H9 (cell line): ENCODE measurements at regions not wholly inside any gene's neighbourhood (a gene's known extent, or its start where the extent isn't known, plus 50 kb on each side); places are given as distances from the start of the nearest gene placed in this dataset.

Source experiments
- DNase-seq: peaks from one replicate; pipeline ENCODE4 v3.0.0-alpha.2; 2017
- H2AFZ ChIP-seq: one replicate; pipeline ENCODE4 v1.6.1; 2013; ENCODE audit warnings: mild to moderate bottlenecking, low read length, control low read depth, moderate library complexity
- H2AK5ac ChIP-seq: 2 replicates; pipeline ENCODE4 v1.6.1; 2013; ENCODE audit warnings: low read length, control low read depth, mixed read lengths; ENCODE audit not compliant: insufficient read length
- H2BK120ac ChIP-seq: one replicate; pipeline ENCODE4 v1.6.1; 2013; ENCODE audit warnings: low read depth, mild to moderate bottlenecking, low read length, control low read depth, inconsistent platforms; ENCODE audit not compliant: poor library complexity, severe bottlenecking
- H2BK12ac ChIP-seq: 2 replicates; pipeline ENCODE4 v1.6.1; 2013; ENCODE audit warnings: low read length, control low read depth, mixed read lengths, low read depth; ENCODE audit not compliant: insufficient read length
- H2BK15ac ChIP-seq: 2 replicates; pipeline ENCODE4 v1.6.1; 2013; ENCODE audit warnings: low read depth, low read length, control low read depth
- H2BK20ac ChIP-seq: one replicate; pipeline ENCODE4 v1.6.1; 2013; ENCODE audit warnings: low read depth, mild to moderate bottlenecking, low read length, control low read depth, inconsistent platforms; ENCODE audit not compliant: poor library complexity, severe bottlenecking
- H2BK5ac ChIP-seq: 2 replicates; pipeline ENCODE4 v1.6.1; 2013; ENCODE audit warnings: low read length, control low read depth, mixed read lengths; ENCODE audit not compliant: insufficient read length
- H3K14ac ChIP-seq: 2 replicates; pipeline ENCODE4 v1.6.1; 2013; ENCODE audit warnings: low read length, control low read depth; ENCODE audit not compliant: insufficient read depth
- H3K18ac ChIP-seq: 2 replicates; pipeline ENCODE4 v1.6.1; 2013; ENCODE audit warnings: low read depth, mild to moderate bottlenecking, mixed read lengths, low read length, control low read depth; ENCODE audit not compliant: insufficient read length
- H3K23ac ChIP-seq: 2 replicates; pipeline ENCODE4 v1.6.1; 2013; ENCODE audit warnings: low read length, control low read depth, mixed read lengths, low read depth; ENCODE audit not compliant: insufficient read length
- H3K23me2 ChIP-seq: 2 replicates; pipeline ENCODE4 v1.6.1; 2013; ENCODE audit warnings: low read depth, mild to moderate bottlenecking, mixed read lengths, low read length, control low read depth; ENCODE audit not compliant: insufficient read length, poor library complexity, severe bottlenecking
- H3K27ac ChIP-seq: 2 replicates; pipeline ENCODE4 v1.5.1; 2013; ENCODE audit warnings: low read length, control low read depth, mixed read lengths, low read depth; ENCODE audit not compliant: insufficient read length
- H3K27me3 ChIP-seq: 2 replicates; pipeline ENCODE4 v1.6.1; 2013; ENCODE audit warnings: low read length, control low read depth, inconsistent platforms; ENCODE audit not compliant: insufficient read depth
- H3K4ac ChIP-seq: 2 replicates; pipeline ENCODE4 v1.6.1; 2013; ENCODE audit warnings: low read depth, mild to moderate bottlenecking, control low read depth, inconsistent platforms, low read length, moderate library complexity
- H3K4me1 ChIP-seq: 2 replicates; pipeline ENCODE4 v1.6.1; 2013; ENCODE audit warnings: low read length, control low read depth, inconsistent platforms; ENCODE audit not compliant: insufficient read depth
- H3K4me2 ChIP-seq: 2 replicates; pipeline ENCODE4 v1.6.1; 2013; ENCODE audit warnings: low read length, control low read depth, mixed read lengths; ENCODE audit not compliant: insufficient read length, insufficient read depth
- H3K56ac ChIP-seq: 2 replicates; pipeline ENCODE4 v1.6.1; 2013; ENCODE audit warnings: low read depth, mild to moderate bottlenecking, mixed read lengths, low read length, control low read depth; ENCODE audit not compliant: insufficient read length
- H3K79me1 ChIP-seq: 2 replicates; pipeline ENCODE4 v1.6.1; 2013; ENCODE audit warnings: low read depth, mild to moderate bottlenecking, moderate library complexity, low read length, control low read depth, inconsistent platforms; ENCODE audit not compliant: insufficient read depth, poor library complexity, severe bottlenecking
- H3K79me2 ChIP-seq: 2 replicates; pipeline ENCODE4 v1.6.1; 2013; ENCODE audit warnings: low read length, control low read depth, inconsistent platforms; ENCODE audit not compliant: insufficient read depth
- H3K9ac ChIP-seq: 2 replicates; pipeline ENCODE4 v1.6.1; 2013; ENCODE audit warnings: low read length, control low read depth, mixed read lengths; ENCODE audit not compliant: insufficient read length; ENCODE audit errors: extremely low read depth
- H3K9me3 ChIP-seq: one replicate; pipeline ENCODE4 v1.6.1; 2013; ENCODE audit warnings: low read depth, low read length, inconsistent platforms; ENCODE audit not compliant: control insufficient read depth
- H3T11ph ChIP-seq: one replicate; pipeline ENCODE4 v1.6.1; 2013; ENCODE audit warnings: mild to moderate bottlenecking, low read length, control low read depth, inconsistent platforms
- H4K20me1 ChIP-seq: one replicate; pipeline ENCODE4 v1.6.1; 2013; ENCODE audit not compliant: control insufficient read depth, insufficient read length, insufficient read depth
- H4K5ac ChIP-seq: 2 replicates; pipeline ENCODE4 v1.6.1; 2013; ENCODE audit warnings: low read depth, mild to moderate bottlenecking, mixed read lengths, low read length, control low read depth; ENCODE audit not compliant: insufficient read length
- H4K8ac ChIP-seq: replicated peaks from 2 replicates; pipeline ENCODE4 v1.6.1; 2013; ENCODE audit warnings: low read length, control low read depth, mixed read lengths, low read depth; ENCODE audit not compliant: insufficient read length
- H4K91ac ChIP-seq: 2 replicates; pipeline ENCODE4 v1.6.1; 2013; ENCODE audit warnings: low read depth, mild to moderate bottlenecking, moderate library complexity, mixed read lengths, low read length, control low read depth; ENCODE audit not compliant: insufficient read length
- H3K27ac Mint-ChIP-seq, 3 experiments: 2 replicates in 2 of 3; 3 replicates in 1 of 3; pipeline ENCODE4 v1.8.0; 2020 to 2021; ENCODE audit warnings: mixed read lengths in 3 of 3, mild to moderate bottlenecking in 1 of 3, moderate library complexity in 1 of 3
- H3K27me3 Mint-ChIP-seq: 2 replicates; pipeline ENCODE4 v1.8.0; 2021; ENCODE audit warnings: low read depth, mild to moderate bottlenecking, moderate library complexity, mixed read lengths
- H3K36me3 Mint-ChIP-seq, 3 experiments: 2 replicates in 2 of 3; 3 replicates in 1 of 3; pipeline ENCODE4 v1.8.0; 2020 to 2021; ENCODE audit warnings: low read depth in 3 of 3, mixed read lengths in 3 of 3; ENCODE audit not compliant: insufficient read depth in 1 of 3
- H3K4me1 Mint-ChIP-seq, 2 experiments: 2 replicates each; pipeline ENCODE4 v1.8.0; 2020; ENCODE audit warnings: mixed read lengths in 2 of 2
- H3K4me3 Mint-ChIP-seq, 2 experiments: 2 replicates in 1 of 2; 3 replicates in 1 of 2; pipeline ENCODE4 v1.8.0; 2020 to 2021; ENCODE audit warnings: mild to moderate bottlenecking in 2 of 2, mixed read lengths in 2 of 2, moderate library complexity in 1 of 2
- H3K9me3 Mint-ChIP-seq, 2 experiments: 2 replicates in 1 of 2; 3 replicates in 1 of 2; pipeline ENCODE4 v1.8.0; 2020; ENCODE audit warnings: mild to moderate bottlenecking in 2 of 2, mixed read lengths in 2 of 2, moderate library complexity in 1 of 2
- CTCF ChIP-seq: fragments of 200-600 bp; sonication (generic); conservative IDR thresholded peaks from 3 replicates; pipeline ENCODE4 v1.8.0; 2021; ENCODE audit warnings: antibody characterized with exemption, mild to moderate bottlenecking
- WGBS: extraction: QIAGEN DNeasy Blood & Tissue Kit; methylation state at CpG from one replicate; pipeline ENCODE4 v1.1.7; 2013; ENCODE audit warnings: missing lambda C conversion rate, low lambda C conversion rate, mixed read lengths; ENCODE audit not compliant: insufficient read length; ENCODE audit errors: extremely low coverage; 5-methylcytosine and 5-hydroxymethylcytosine counted together

DNA sequence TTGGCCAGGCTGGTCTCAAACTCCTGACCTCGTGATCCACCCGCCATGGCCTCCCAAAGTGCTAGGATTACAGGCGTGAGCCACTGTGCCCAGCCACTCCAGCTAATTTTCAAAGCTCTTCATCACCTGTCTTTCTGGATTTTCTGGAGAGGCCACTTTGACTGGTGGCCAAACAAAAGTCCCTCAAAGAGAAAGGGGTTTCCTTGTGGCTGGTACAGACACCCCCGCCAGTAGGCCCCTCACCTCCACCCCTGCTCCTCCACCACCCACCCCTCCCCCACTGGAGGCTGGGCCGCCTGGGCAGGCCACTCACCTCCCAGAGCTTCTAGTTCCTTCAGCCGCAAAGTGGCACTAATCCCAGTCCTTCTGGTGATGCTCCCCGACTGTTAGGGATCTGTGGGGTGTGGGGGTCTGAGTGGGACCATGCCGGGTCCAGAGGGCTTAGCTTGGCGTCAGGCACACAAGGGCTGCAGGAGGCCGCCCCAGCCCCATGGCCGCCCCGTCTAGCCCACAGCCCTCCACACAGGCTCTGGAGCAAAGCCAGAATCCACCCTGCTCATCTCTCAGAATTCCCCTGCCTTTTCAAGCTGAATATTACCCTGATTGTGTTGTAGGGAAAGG, 182.0 kb upstream of the IER5L start:
- Histone ChIP-seq H3K23me2 (no peaks in the 10 kb centered on the region), H3K56ac (no peak overlapping the region), H4K5ac (no peak overlapping the region), H2BK12ac (no peak overlapping the region), H3K4ac (no peak overlapping the region), H3K4me2 (no peak overlapping the region), H2AK5ac (no peak overlapping the region), H3T11ph (no peak overlapping the region), H4K8ac (no peak overlapping the region), H3K27me3 (no peaks in the 10 kb centered on the region), H4K91ac (no peak overlapping the region), H4K20me1 (no peaks in the 10 kb centered on the region), H2AFZ (no peak overlapping the region), H3K9me3 (no peaks in the 10 kb centered on the region), H2BK5ac (no peak overlapping the region), H3K27ac (no peak overlapping the region), H3K23ac (no peak overlapping the region), H3K9ac (no peak overlapping the region), H2BK15ac (no peak overlapping the region), H3K79me2 (no peaks in the 10 kb centered on the region), H3K18ac (peak overlapping the region; percentile 58), H3K4me1 (no peaks in the 10 kb centered on the region), H3K14ac (peak overlapping the region; percentile 14; the same call in 1 of the 2 replicates), H3K79me1 (no peaks in the 10 kb centered on the region), H2BK120ac (no peak overlapping the region), H2BK20ac (no peak overlapping the region)
- Mint-ChIP-seq H3K4me3 (no peak overlapping the region), H3K4me1 (peaks cover 9 to 16% of the 10 kb centered on the region in 2 experiments), H3K9me3 (peaks cover 4 to 5% of the 10 kb centered on the region in 2 experiments), H3K27me3 (peaks cover 11% of the 10 kb centered on the region), H3K27ac (peak overlapping the region in 1 of 3 experiments; percentile 31; a peak in 1 of 7 replicates), H3K36me3 (peaks cover 0 to 4% (median 4%) of the 10 kb centered on the region in 3 experiments; a peak in 4 of 7 replicates)
- WGBS = no CpG with 5 or more reads among the region's 12 CpGs
- DNase-seq = no peak
- TF ChIP-seq CTCF = no peak
